ENCODE measurements at regions not wholly inside any gene's neighbourhood (a gene's known extent, or its start where the extent isn't known, plus 50 kb on each side); places are given as distances from the start of the nearest gene placed in this dataset.
"Not testable (repeated sequence)": the region's sequence is repeated elsewhere in the genome, so short reads cannot be mapped to it uniquely, and the experiment has no call there.

- not testable (repeated sequence) for DNase-seq
Measured at GRCh38 chr1:149234926-149235914, 131.9 kb upstream of the NBPF9 start.

GRCh38 chr1:149237515-149237914, 134.2 kb upstream of the NBPF9 start:
- not testable (repeated sequence) for DNase-seq

- DNase-seq, result not testable (repeated sequence)
Measured at GRCh38 chr1:149239897-149240508, 136.7 kb upstream of the NBPF9 start.

- not testable (repeated sequence) for DNase-seq
Measured at GRCh38 chr1:149240530-149240929, 137.2 kb upstream of the NBPF9 start.

GRCh38 chr1:149241272-149241671, 137.9 kb upstream of the NBPF9 start:
- not testable (repeated sequence) for DNase-seq

- DNase-seq, result not testable (repeated sequence)
Measured at GRCh38 chr1:149243572-149243971, 140.2 kb upstream of the NBPF9 start.

- not testable (repeated sequence) for DNase-seq
Measured at GRCh38 chr1:149244621-149245020, 141.3 kb upstream of the NBPF9 start.

GRCh38 chr1:149246212-149246611, 142.9 kb upstream of the NBPF9 start:
- DNase-seq, result not testable (repeated sequence)

- DNase-seq, result not testable (repeated sequence)
Measured at GRCh38 chr1:149248610-149249009, 145.3 kb upstream of the NBPF9 start.

GRCh38 chr1:149249850-149250467, 146.6 kb upstream of the NBPF9 start:
- not testable (repeated sequence) for DNase-seq

- DNase-seq, result not testable (repeated sequence)
Measured at GRCh38 chr1:149254894-149255847, 151.8 kb upstream of the NBPF9 start.

- DNase-seq, result not testable (repeated sequence)
Measured at GRCh38 chr1:149260284-149260683, 156.9 kb upstream of the NBPF9 start.

GRCh38 chr1:149260736-149261340, 157.5 kb upstream of the NBPF9 start:
- not testable (repeated sequence) for DNase-seq

- not testable (repeated sequence) for DNase-seq
Measured at GRCh38 chr1:149267287-149267686, 163.9 kb upstream of the NBPF9 start.

- not testable (repeated sequence) for DNase-seq
Measured at GRCh38 chr1:149269001-149269702, 165.8 kb upstream of the NBPF9 start.

- not testable (repeated sequence) for DNase-seq
Measured at GRCh38 chr1:149269833-149270232, 166.5 kb upstream of the NBPF9 start.

GRCh38 chr1:149274493-149274892, 171.1 kb upstream of the NBPF9 start:
- DNase-seq, result not testable (repeated sequence)

- not testable (repeated sequence) for DNase-seq
Measured at GRCh38 chr1:149275802-149276201, 172.5 kb upstream of the NBPF9 start.

- DNase-seq, result not testable (repeated sequence)
Measured at GRCh38 chr1:149276496-149276895, 173.1 kb upstream of the NBPF9 start.

GRCh38 chr1:149278156-149278555, 174.8 kb upstream of the NBPF9 start:
- DNase-seq, result not testable (repeated sequence)

GRCh38 chr1:149279015-149279414, 175.7 kb upstream of the NBPF9 start:
- not testable (repeated sequence) for DNase-seq
